A549 (cell line): ENCODE measurements at regions not wholly inside any gene's neighbourhood (a gene's known extent, or its start where the extent isn't known, plus 50 kb on each side); places are given as distances from the start of the nearest gene placed in this dataset.

Source experiments
- ATAC-seq, 2 experiments: fragments of 200-7000 bp in 1 of 2; fragments of >200 bp in 1 of 2; cut with Nextera tagmentation in 1 of 2; cut with Tn5 transposase in 1 of 2; 3 replicates each; pipeline versions ENCODE4 v1.8.0 to v1.9.1; 2018 to 2020; ENCODE audit warnings: mild to moderate bottlenecking in 1 of 2, moderate library complexity in 1 of 2
- CTCF ChIA-PET: fragments of 300-600 bp; sonication (Branson Sonifier 250); formaldehyde crosslinking; extraction: SDS; loops from one replicate; lab custom pipeline; 2021; ENCODE audit warnings: antibody characterized with exemption, inconsistent platforms; lab: Yijun Ruan, JAX
- POLR2A ChIA-PET: fragments of 350-600 bp; formaldehyde crosslinking; extraction: SDS; loops from one replicate; lab custom pipeline; 2021; ENCODE audit warnings: antibody characterized with exemption, inconsistent platforms; lab: Yijun Ruan, JAX
- DNase-seq, 2 experiments: peaks; one replicate each; pipeline versions ENCODE4 v3.0.0 to v3.0.0-alpha.2; 2011 to 2016; ENCODE audit warnings: low read depth in 1 of 2, low spot score in 1 of 2
- FAIRE-seq: peaks from 2 replicates; lab custom pipeline; 2011; peaks lifted over from hg19 to GRCh38; lab: Jason Lieb, UNC
- H3K27ac ChIP-seq, 2 experiments: fragments of >200 bp; sonication (Bioruptor Twin); formaldehyde crosslinking; 3 replicates each; pipeline ENCODE4 v1.5.1; 2016 to 2017
- H3K4me1 ChIP-seq: fragments of >200 bp; sonication (Bioruptor Twin); formaldehyde crosslinking; 3 replicates; pipeline ENCODE4 v1.6.1; 2016
- H3K4me2 ChIP-seq: fragments of >200 bp; sonication (Bioruptor Twin); formaldehyde crosslinking; 3 replicates; pipeline ENCODE4 v1.6.1; 2016
- H3K4me3 ChIP-seq: fragments of >200 bp; sonication (Bioruptor Twin); formaldehyde crosslinking; 3 replicates; pipeline ENCODE4 v1.5.1; 2016
- H3K9me3 ChIP-seq: fragments of >200 bp; sonication (Bioruptor Twin); formaldehyde crosslinking; 3 replicates; pipeline ENCODE4 v1.6.1; 2016
- CHD2 ChIP-seq: fragments of 150-350 bp; IDR thresholded peaks from 2 replicates; pipeline ENCODE4 v1.6.1; 2014; ENCODE audit warnings: low read length; ENCODE audit not compliant: partially characterized antibody
- FOSL2 ChIP-seq, 2 experiments: fragments of 450-650 bp in 1 of 2; fragments of >200 bp in 1 of 2; sonication (Bioruptor Twin) in 1 of 2; formaldehyde crosslinking; IDR thresholded peaks; 2 replicates each; pipeline versions ENCODE4 v1.5.0 to v1.6.1; 2016 to 2020; ENCODE audit warnings: mild to moderate bottlenecking in 1 of 2, moderate library complexity in 1 of 2
- HOXA7 ChIP-seq: fragments of 250-450 bp; sonication (Bioruptor Pico); IDR thresholded peaks from 2 replicates; pipeline ENCODE4 v1.5.0; 2020; ENCODE audit warnings: mild to moderate bottlenecking, moderate library complexity
- JUN ChIP-seq, 2 experiments: fragments of >200 bp; sonication (Bioruptor Twin); formaldehyde crosslinking; IDR thresholded peaks; 2 replicates in 1 of 2; 3 replicates in 1 of 2; pipeline ENCODE4 v1.6.1; 2016 to 2017
- MAZ ChIP-seq: fragments of 150-350 bp; IDR thresholded peaks from 2 replicates; pipeline ENCODE4 v1.6.1; 2014; ENCODE audit warnings: antibody characterized with exemption, low read depth, low read length, borderline replicate concordance
- MYC ChIP-seq: IDR thresholded peaks from 2 replicates; pipeline ENCODE4 v1.6.1; 2012; ENCODE audit warnings: mild to moderate bottlenecking, inconsistent platforms, low read length, improper control_type of control experiment, borderline replicate concordance
- PHF8 ChIP-seq: fragments of 200-600 bp; sonication (generic); IDR thresholded peaks from 2 replicates; pipeline ENCODE4 v1.6.1; 2016; ENCODE audit warnings: low read depth, mild to moderate bottlenecking, antibody characterized with exemption, moderate library complexity, borderline replicate concordance
- POLR2A ChIP-seq: IDR thresholded peaks from 2 replicates; pipeline ENCODE4 v1.6.1; 2012; ENCODE audit warnings: mild to moderate bottlenecking, low read length
- REST ChIP-seq: fragments of 200-600 bp; sonication (generic); IDR thresholded peaks from 2 replicates; pipeline ENCODE4 v1.6.1; 2016; ENCODE audit warnings: antibody characterized with exemption, mild to moderate bottlenecking, moderate library complexity
- SMC3 ChIP-seq: fragments of >200 bp; sonication (Bioruptor Twin); formaldehyde crosslinking; IDR thresholded peaks from 3 replicates; pipeline ENCODE4 v1.6.1; 2018; ENCODE audit warnings: inconsistent platforms
- SREBF2 ChIP-seq: fragments of 450-650 bp; IDR thresholded peaks from 2 replicates; pipeline ENCODE4 v1.6.1; 2014; ENCODE audit warnings: mild to moderate bottlenecking, moderate library complexity
- TFCP2L1 ChIP-seq: fragments of 250-450 bp; sonication (Bioruptor Pico); IDR thresholded peaks from 2 replicates; pipeline ENCODE4 v1.5.0; 2021; ENCODE audit warnings: mild to moderate bottlenecking
- USF2 ChIP-seq: fragments of 450-650 bp; IDR thresholded peaks from 2 replicates; pipeline ENCODE4 v1.6.1; 2014; ENCODE audit warnings: antibody characterized with exemption
- ZC3H11A ChIP-seq: fragments of 450-650 bp; IDR thresholded peaks from 2 replicates; pipeline ENCODE4 v1.6.1; 2014; ENCODE audit warnings: antibody characterized with exemption, mild to moderate bottlenecking
- ZFP36 ChIP-seq: fragments of 450-650 bp; IDR thresholded peaks from 2 replicates; pipeline ENCODE4 v1.6.1; 2014; ENCODE audit warnings: borderline replicate concordance; ENCODE audit not compliant: partially characterized antibody
- WGBS: methylation state at CpG from one replicate; pipeline ENCODE4 v1.1.6; 2017; ENCODE audit errors: missing lambda C conversion rate; 5-methylcytosine and 5-hydroxymethylcytosine counted together
- TF ChIP-seq, protein P1 (sequence below): fragments of >200 bp; sonication (Bioruptor Twin); formaldehyde crosslinking; IDR thresholded peaks from 3 replicates; pipeline ENCODE4 v1.6.1; 2016

- Histone ChIP-seq H3K4me2 (no peak overlapping the region), H3K4me3 (no peak overlapping the region), H3K27ac (no peak overlapping the region), H3K9me3 (no peaks in the 10 kb centered on the region), H3K4me1 (no peaks in the 10 kb centered on the region)
- no peak for DNase-seq
- ATAC-seq = no peak
- POLR2A ChIA-PET = no interaction called here
- peak; percentile 82 for FAIRE-seq
- 0% methylated on average over 1 of the region's 1 CpG for WGBS
- CTCF ChIA-PET = no interaction called here
- TF ChIP-seq ZC3H11A (no peak), USF2 (no peak), MYC (no peak), JUN (IDR thresholded peaks at IDR 0.05) (no peak), CHD2 (no peak)
Observed at GRCh38 chrX:117645639-117646038, 471.0 kb downstream of the KLHL13 start.

DNA sequence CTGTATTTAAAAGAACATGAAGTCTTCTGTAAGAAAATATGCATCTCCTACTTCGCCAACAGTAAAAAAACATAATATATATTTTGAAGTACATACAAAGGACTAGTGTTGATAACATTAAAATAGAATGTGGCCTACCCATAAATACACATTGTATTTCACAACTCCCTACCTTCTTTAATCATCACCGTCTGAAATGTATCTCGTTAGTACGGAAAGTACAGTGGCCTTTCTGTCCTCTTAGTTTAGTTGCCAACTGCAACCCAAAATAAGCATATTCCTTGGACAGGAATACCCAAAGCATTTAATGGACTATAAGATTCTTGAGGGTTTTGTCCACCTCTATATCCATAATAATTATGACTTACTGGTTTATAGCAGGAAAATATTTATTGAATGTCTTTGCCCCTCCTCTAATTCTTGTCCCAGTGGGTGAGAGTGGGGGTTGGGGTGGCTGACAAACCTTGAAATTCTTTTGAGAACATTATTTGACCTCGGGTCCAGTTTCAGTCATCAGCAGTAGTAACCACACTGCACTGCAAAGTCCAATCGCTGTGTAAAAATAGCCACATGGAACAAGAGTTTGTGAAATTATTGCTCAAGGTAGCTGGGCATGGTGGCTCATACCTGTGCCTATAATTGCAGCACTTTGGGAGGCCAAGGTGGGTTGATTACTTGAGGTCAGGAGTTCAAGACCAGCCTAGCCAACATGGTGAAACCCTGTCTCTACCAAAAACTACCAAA is 474.5 kb downstream of the KLHL13 start:
- CTCF ChIA-PET = no interaction called here
- DNase-seq (no peak), FAIRE-seq (no peak), ATAC-seq (no peak)
- POLR2A ChIA-PET = no interaction called here
- H3K27ac ChIP-seq = no peak overlapping the region
- H3K4me2 ChIP-seq = no peak overlapping the region
- no peaks in the 10 kb centered on the region for H3K4me1 ChIP-seq
- H3K9me3 ChIP-seq = no peaks in the 10 kb centered on the region
- 4% methylated on average over 6 of the region's 6 CpGs for WGBS
- H3K4me3 ChIP-seq = no peak overlapping the region
- TF ChIP-seq FOSL2 (IDR thresholded peaks at IDR 0.05) (no peak), FOSL2 (CRISPR knock-in tag; IDR thresholded peaks at IDR 0.05) (no peak), SMC3 (no peak)

- 5% methylated on average over 1 of the region's 1 CpG for WGBS
- no peak for DNase-seq
- POLR2A ChIA-PET = no interaction called here
Observed at GRCh38 chrX:117636826-117637225, 479.8 kb downstream of the KLHL13 start.

More at GRCh38 chrX:117636826-117637225, 479.8 kb downstream of the KLHL13 start:
- H3K9me3 ChIP-seq = no peaks in the 10 kb centered on the region
- no peaks in the 10 kb centered on the region for H3K4me1 ChIP-seq
- H3K4me3 ChIP-seq = no peak overlapping the region
- ATAC-seq (no peak), FAIRE-seq (no peak)
- H3K27ac ChIP-seq = no peak overlapping the region
- CTCF ChIA-PET = no interaction called here
- TF ChIP-seq SREBF2 = no peak
- TF ChIP-seq REST = no peak
- no peak for TF ChIP-seq TFCP2L1
- TF ChIP-seq CHD2 = no peak
- TF ChIP-seq, protein P1, sequence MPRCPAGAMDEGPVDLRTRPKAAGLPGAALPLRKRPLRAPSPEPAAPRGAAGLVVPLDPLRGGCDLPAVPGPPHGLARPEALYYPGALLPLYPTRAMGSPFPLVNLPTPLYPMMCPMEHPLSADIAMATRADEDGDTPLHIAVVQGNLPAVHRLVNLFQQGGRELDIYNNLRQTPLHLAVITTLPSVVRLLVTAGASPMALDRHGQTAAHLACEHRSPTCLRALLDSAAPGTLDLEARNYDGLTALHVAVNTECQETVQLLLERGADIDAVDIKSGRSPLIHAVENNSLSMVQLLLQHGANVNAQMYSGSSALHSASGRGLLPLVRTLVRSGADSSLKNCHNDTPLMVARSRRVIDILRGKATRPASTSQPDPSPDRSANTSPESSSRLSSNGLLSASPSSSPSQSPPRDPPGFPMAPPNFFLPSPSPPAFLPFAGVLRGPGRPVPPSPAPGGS = no peak
- TF ChIP-seq PHF8 = no peak
- TF ChIP-seq POLR2A = no peak
- no peak for TF ChIP-seq ZFP36
- TF ChIP-seq HOXA7 = no peak
- TF ChIP-seq MAZ = no peak
- H3K4me2 ChIP-seq = no peak overlapping the region
